MCF 10A (cell line): ENCODE measurements at regions not wholly inside any gene's neighbourhood (a gene's known extent, or its start where the extent isn't known, plus 50 kb on each side); places are given as distances from the start of the nearest gene placed in this dataset.

ENCODE experiments used
- BruUV-seq: library from RNA; stranded (reverse); fragments of 400-500 nt; replicated peaks from 2 replicates; lab custom pipeline; 2021; lab: Mats Ljungman, UMichigan
- CTCF ChIA-PET: fragments of 300-600 bp; sonication (Branson Sonifier 250); formaldehyde crosslinking; extraction: SDS; loops from one replicate; lab custom pipeline; 2021; ENCODE audit warnings: antibody characterized with exemption, inconsistent platforms; lab: Yijun Ruan, JAX
- POLR2A ChIA-PET: fragments of 300-600, 350-650 bp; sonication (Branson Sonifier 250); formaldehyde crosslinking; extraction: SDS; loops from one replicate; lab custom pipeline; 2020; ENCODE audit warnings: antibody characterized with exemption, inconsistent platforms; lab: Yijun Ruan, JAX
- DNase-seq: peaks from one replicate; pipeline ENCODE4 v3.0.0-alpha.2; 2018; ENCODE audit not compliant: unreplicated experiment
- H3K27ac Mint-ChIP-seq: one replicate; pipeline ENCODE4 v1.8.0; 2022; ENCODE audit warnings: mild to moderate bottlenecking, low read depth, mixed read lengths; ENCODE audit not compliant: unreplicated experiment
- H3K27me3 Mint-ChIP-seq: one replicate; pipeline ENCODE4 v1.8.0; 2022; ENCODE audit warnings: mixed read lengths; ENCODE audit not compliant: insufficient read depth, unreplicated experiment
- H3K36me3 Mint-ChIP-seq: one replicate; pipeline ENCODE4 v1.8.0; 2022; ENCODE audit warnings: mild to moderate bottlenecking, moderate library complexity, mixed read lengths; ENCODE audit not compliant: insufficient read depth, unreplicated experiment
- H3K4me1 Mint-ChIP-seq: one replicate; pipeline ENCODE4 v1.8.0; 2022; ENCODE audit warnings: mixed read lengths; ENCODE audit not compliant: insufficient read depth, unreplicated experiment
- H3K4me3 Mint-ChIP-seq: one replicate; pipeline ENCODE4 v1.8.0; 2022; ENCODE audit warnings: mild to moderate bottlenecking, moderate library complexity, mixed read lengths; ENCODE audit not compliant: unreplicated experiment
- H3K9me3 Mint-ChIP-seq: one replicate; pipeline ENCODE4 v1.8.0; 2022; ENCODE audit warnings: mixed read lengths; ENCODE audit not compliant: unreplicated experiment
- CTCF ChIP-seq: fragments of 200-600 bp; IDR thresholded peaks from one replicate; pipeline ENCODE4 v1.8.0; 2022; ENCODE audit warnings: antibody characterized with exemption, mild to moderate bottlenecking; ENCODE audit not compliant: unreplicated experiment
- intact Hi-C: fragments of 100-400 bp; cut with micrococcal nuclease; formaldehyde crosslinking; loops from 2 replicates; pipeline ENCODE4 v1.14.1; 2022

GRCh38 chrX:63506320-63506719 lies 155.2 kb upstream of the SPIN4 start:
- H3K4me3 Mint-ChIP-seq, result no peak overlapping the region
- no TSS peak for BruUV-seq
- no peaks in the 10 kb centered on the region for H3K36me3 Mint-ChIP-seq
- no peak overlapping the region for H3K27ac Mint-ChIP-seq
- peaks cover 6% of the 10 kb centered on the region for H3K4me1 Mint-ChIP-seq
- TF ChIP-seq CTCF, result peak; percentile 14
- peak; percentile 44 for DNase-seq
- POLR2A ChIA-PET, result no interaction called here
- intact Hi-C loops, result loop anchor here (5.0 to 10.0 kb wide), 2 partner anchors 154 to 178 kb away; partner anchors contain the start of gene SPIN4
- no peaks in the 10 kb centered on the region for H3K27me3 Mint-ChIP-seq
- H3K9me3 Mint-ChIP-seq, result peaks cover 7% of the 10 kb centered on the region
- CTCF ChIA-PET, result interaction anchor here (0.6 to 2.0 kb wide), 14 partner anchors 9 to 1198 kb away, joined by 3 to 9 read pairs (median 3); no protein-coding TSS in a partner anchor

GRCh38 chrX:63503541-63503940 lies 152.4 kb upstream of the SPIN4 start:
- no peak for DNase-seq
- POLR2A ChIA-PET, result interaction anchor here (0.7 kb wide), 1 partner anchor 448 kb away, joined by 3 read pairs; no protein-coding TSS in a partner anchor
- CTCF ChIA-PET, result no interaction called here
- intact Hi-C loops, result loop anchor here (10.0 kb wide), 1 partner anchor 181 kb away; no protein-coding TSS in a partner anchor
- BruUV-seq, result no TSS peak
- Mint-ChIP-seq H3K4me1 (peaks cover 6% of the 10 kb centered on the region), H3K36me3 (no peaks in the 10 kb centered on the region), H3K4me3 (no peak overlapping the region), H3K27ac (no peak overlapping the region), H3K27me3 (no peaks in the 10 kb centered on the region), H3K9me3 (peaks cover 7% of the 10 kb centered on the region)
- TF ChIP-seq CTCF, result no peak

GRCh38 chrX:63488546-63489373 lies 137.6 kb upstream of the SPIN4 start:
- CTCF ChIA-PET, result interaction anchor here (0.6 kb wide), 2 partner anchors 12 to 17 kb away, joined by 3 read pairs; no protein-coding TSS in a partner anchor
- no peaks in the 10 kb centered on the region for H3K4me1 Mint-ChIP-seq
- intact Hi-C loops, result no loop called here
- no peak overlapping the region for H3K27ac Mint-ChIP-seq
- no peaks in the 10 kb centered on the region for H3K36me3 Mint-ChIP-seq
- BruUV-seq, result no TSS peak
- DNase-seq, result no peak
- no peak for TF ChIP-seq CTCF
- peaks cover 37% of the 10 kb centered on the region for H3K9me3 Mint-ChIP-seq
- H3K27me3 Mint-ChIP-seq, result no peaks in the 10 kb centered on the region
- POLR2A ChIA-PET, result no interaction called here
- H3K4me3 Mint-ChIP-seq, result no peak overlapping the region

GRCh38 chrX:63475200-63475599 lies 124.1 kb upstream of the SPIN4 start:
- BruUV-seq, result no TSS peak
- no peak overlapping the region for H3K4me3 Mint-ChIP-seq
- H3K27me3 Mint-ChIP-seq, result no peaks in the 10 kb centered on the region
- no peaks in the 10 kb centered on the region for H3K4me1 Mint-ChIP-seq
- H3K9me3 Mint-ChIP-seq, result peaks cover 21% of the 10 kb centered on the region
- intact Hi-C loops, result no loop called here
- ChIA-PET CTCF (no interaction called here), POLR2A (no interaction called here)
- no peak for TF ChIP-seq CTCF
- peak; percentile 4 for DNase-seq
- no peak overlapping the region for H3K27ac Mint-ChIP-seq
- peaks cover under 1% of the 10 kb centered on the region for H3K36me3 Mint-ChIP-seq
